AG20443 (cell line): ENCODE measurements at regions not wholly inside any gene's neighbourhood (a gene's known extent, or its start where the extent isn't known, plus 50 kb on each side); places are given as distances from the start of the nearest gene placed in this dataset.
"Not testable (repeated sequence)": the region's sequence is repeated elsewhere in the genome, so short reads cannot be mapped to it uniquely, and the experiment has no call there.

ENCODE experiments used
- DNase-seq: peaks from one replicate; pipeline ENCODE4 v3.0.0; 2012; ENCODE audit warnings: low spot score, mixed read lengths

GRCh38 chr5:164206196-164206595 is 700.8 kb downstream of the MAT2B start:
- DNase-seq: no peak

GRCh38 chr5:164207646-164208045 is 702.2 kb downstream of the MAT2B start:
- no peak for DNase-seq

- no peak for DNase-seq
Observed at GRCh38 chr5:164210491-164210890, 705.1 kb downstream of the MAT2B start.

- DNase-seq: no peak
Observed at GRCh38 chr5:164214698-164215097, 709.3 kb downstream of the MAT2B start.

GRCh38 chr5:164217464-164217863 is 712.0 kb downstream of the MAT2B start:
- DNase-seq: no peak

GRCh38 chr5:164220522-164220921 is 715.1 kb downstream of the MAT2B start:
- DNase-seq: no peak

GRCh38 chr5:164224236-164224635 is 718.8 kb downstream of the MAT2B start:
- no peak for DNase-seq

GRCh38 chr5:164224772-164225171 is 719.4 kb downstream of the MAT2B start:
- DNase-seq: no peak

GRCh38 chr5:164230341-164230740 is 724.9 kb downstream of the MAT2B start:
- no peak for DNase-seq

GRCh38 chr5:164233791-164234190 is 728.4 kb downstream of the MAT2B start:
- no peak for DNase-seq

GRCh38 chr5:164234321-164234720 is 728.9 kb downstream of the MAT2B start:
- DNase-seq: no peak

- no peak for DNase-seq
Observed at GRCh38 chr5:164235300-164235891, 730.0 kb downstream of the MAT2B start.

- DNase-seq: no peak
Observed at GRCh38 chr5:164237486-164237885, 732.1 kb downstream of the MAT2B start.

- DNase-seq: not testable (repeated sequence)
Observed at GRCh38 chr5:164251781-164252180, 746.4 kb downstream of the MAT2B start.

- DNase-seq: no peak
Observed at GRCh38 chr5:164253764-164254163, 748.3 kb downstream of the MAT2B start.

GRCh38 chr5:164255598-164256213 is 750.3 kb downstream of the MAT2B start:
- DNase-seq: no peak

- no peak for DNase-seq
Observed at GRCh38 chr5:164256351-164256750, 750.9 kb downstream of the MAT2B start.

- no peak for DNase-seq
Observed at GRCh38 chr5:164256954-164257353, 751.5 kb downstream of the MAT2B start.

GRCh38 chr5:164265566-164265965 is 760.1 kb downstream of the MAT2B start:
- DNase-seq: no peak

GRCh38 chr5:164266571-164266970 is 761.2 kb downstream of the MAT2B start:
- DNase-seq: no peak

- no peak for DNase-seq
Observed at GRCh38 chr5:164277720-164278119, 772.3 kb downstream of the MAT2B start.

- no peak for DNase-seq
Observed at GRCh38 chr5:164289526-164289925, 784.1 kb downstream of the MAT2B start.

GRCh38 chr5:164296603-164297080 is 791.2 kb downstream of the MAT2B start:
- DNase-seq: no peak

- no peak for DNase-seq
Observed at GRCh38 chr5:164298165-164298564, 792.7 kb downstream of the MAT2B start.
